ENCODE measurements at regions not wholly inside any gene's neighbourhood (a gene's known extent, or its start where the extent isn't known, plus 50 kb on each side); places are given as distances from the start of the nearest gene placed in this dataset.
A peak's percentile ranks its signal among the peaks of the same experiment; 100 is the strongest.

- DNase-seq, result no peak
Observed at GRCh38 chr9:73799446-73799845, 647.8 kb downstream of the ANXA1 start.

GRCh38 chr9:73805111-73805510 is 653.4 kb downstream of the ANXA1 start:
- no peak for DNase-seq

- no peak for DNase-seq
Observed at GRCh38 chr9:73805853-73806458, 654.3 kb downstream of the ANXA1 start.

GRCh38 chr9:73806876-73807275 is 655.2 kb downstream of the ANXA1 start:
- no peak for DNase-seq

GRCh38 chr9:73807952-73808351 is 656.3 kb downstream of the ANXA1 start:
- no peak for DNase-seq

GRCh38 chr9:73810585-73811215 is 659.0 kb downstream of the ANXA1 start:
- no peak for DNase-seq

- no peak for DNase-seq
Observed at GRCh38 chr9:73813546-73813945, 661.9 kb downstream of the ANXA1 start.

- no peak for DNase-seq
Observed at GRCh38 chr9:73816905-73817304, 665.2 kb downstream of the ANXA1 start.

GRCh38 chr9:73824671-73825070 is 672.5 kb upstream of the RORB start:
- DNase-seq, result no peak

- no peak for DNase-seq
Observed at GRCh38 chr9:73838871-73839270, 658.3 kb upstream of the RORB start.

- DNase-seq, result no peak
Observed at GRCh38 chr9:73839471-73839870, 657.7 kb upstream of the RORB start.

GRCh38 chr9:73841018-73841417 is 656.1 kb upstream of the RORB start:
- DNase-seq, result no peak

GRCh38 chr9:73844135-73844534 is 653.0 kb upstream of the RORB start:
- DNase-seq, result peak; percentile 78

- DNase-seq, result no peak
Observed at GRCh38 chr9:73845539-73845938, 651.6 kb upstream of the RORB start.

- DNase-seq, result no peak
Observed at GRCh38 chr9:73845954-73846690, 651.0 kb upstream of the RORB start.

GRCh38 chr9:73847536-73847935 is 649.6 kb upstream of the RORB start:
- DNase-seq, result peak; percentile 19

GRCh38 chr9:73853549-73853948 is 643.6 kb upstream of the RORB start:
- no peak for DNase-seq

- no peak for DNase-seq
Observed at GRCh38 chr9:73855206-73855605, 641.9 kb upstream of the RORB start.

GRCh38 chr9:73863924-73864323 is 633.2 kb upstream of the RORB start:
- no peak for DNase-seq

- no peak for DNase-seq
Observed at GRCh38 chr9:73866451-73866850, 630.7 kb upstream of the RORB start.

- DNase-seq, result peak; percentile 28
Observed at GRCh38 chr9:73869264-73869663, 627.9 kb upstream of the RORB start.

GRCh38 chr9:73871636-73872035 is 625.5 kb upstream of the RORB start:
- DNase-seq, result no peak

GRCh38 chr9:73872701-73873100 is 624.4 kb upstream of the RORB start:
- DNase-seq, result no peak

- DNase-seq, result no peak
Observed at GRCh38 chr9:73880101-73880500, 617.0 kb upstream of the RORB start.
